H1 (cell line): ENCODE measurements at regions not wholly inside any gene's neighbourhood (a gene's known extent, or its start where the extent isn't known, plus 50 kb on each side); places are given as distances from the start of the nearest gene placed in this dataset.

Experiments
- CEBPB ChIP-seq: IDR thresholded peaks from 2 replicates; pipeline ENCODE4 v1.6.1; 2012; ENCODE audit warnings: low read depth, low read length
- POLR2A ChIP-seq, 2 experiments: IDR thresholded peaks; 1 replicate in 1 of 2; 2 replicates in 1 of 2; pipeline ENCODE4 v1.6.1; 2011; ENCODE audit warnings: low read depth in 2 of 2, low read length in 2 of 2, mild to moderate bottlenecking in 2 of 2; ENCODE audit errors: control extremely low read depth in 1 of 2
- RAD21 ChIP-seq, 2 experiments: IDR thresholded peaks in 1 of 2; conservative IDR thresholded peaks in 1 of 2; 2 replicates each; pipeline ENCODE4 v1.6.1; 2011; ENCODE audit warnings: low read depth in 2 of 2, low read length in 2 of 2, improper control_type of control experiment in 1 of 2, inconsistent platforms in 1 of 2, mild to moderate bottlenecking in 1 of 2, moderate library complexity in 1 of 2
- TAF7 ChIP-seq: optimal IDR thresholded peaks from 2 replicates; pipeline ENCODE3; 2011; ENCODE audit warnings: low read depth, mild to moderate bottlenecking, inconsistent platforms, low read length, moderate library complexity, borderline replicate concordance
- TF ChIP-seq, protein P1 (sequence below), 3 experiments: IDR thresholded peaks; 1 replicate in 2 of 3; 2 replicates in 1 of 3; pipeline versions ENCODE4 v1.5.1 to v1.6.1; 2011; ENCODE audit warnings: low read length in 3 of 3, mild to moderate bottlenecking in 3 of 3, inconsistent platforms in 2 of 3, low read depth in 1 of 3, moderate library complexity in 1 of 3; ENCODE audit not compliant: insufficient read depth in 1 of 3; ENCODE audit errors: control extremely low read depth in 1 of 3
- TF ChIP-seq, protein P2 (sequence below): IDR thresholded peaks from 2 replicates; pipeline ENCODE4 v1.6.1; 2011; ENCODE audit warnings: low read length, improper control_type of control experiment

DNA sequence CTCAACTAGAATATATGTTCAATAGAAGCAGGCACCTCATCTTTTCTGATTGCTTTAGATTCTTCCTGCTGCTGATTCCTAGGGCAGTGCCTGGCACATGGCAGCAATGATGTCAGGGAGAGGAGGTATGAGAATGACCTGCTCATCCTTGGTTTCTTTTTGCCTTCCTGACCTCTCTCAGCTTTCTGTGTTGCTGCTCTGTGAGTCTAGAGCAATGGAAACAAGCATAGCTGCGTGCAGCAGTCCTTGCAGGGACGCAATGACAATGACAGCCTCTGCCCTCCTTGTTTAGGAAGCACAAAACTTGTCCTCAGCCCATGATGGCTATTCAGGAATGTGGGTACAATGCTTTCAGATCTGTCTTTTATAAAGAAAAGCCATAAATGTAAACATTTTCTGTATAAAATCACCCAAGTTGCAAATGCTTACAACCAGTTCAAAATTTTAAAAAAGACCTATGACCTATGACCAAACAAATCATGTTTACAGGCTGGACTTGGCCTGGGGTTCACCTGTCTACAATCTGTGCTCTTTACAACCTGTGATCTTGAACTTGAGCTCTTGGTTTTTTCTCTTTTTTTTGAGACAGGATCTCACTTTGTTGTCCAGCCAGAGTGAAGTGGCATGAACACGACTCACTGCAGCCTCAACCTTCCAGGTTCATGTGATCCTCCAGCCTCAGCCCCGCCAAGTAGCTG, 549.4 kb upstream of the ATP2B1 start (continued):
- TF ChIP-seq CEBPB (no peak), TAF7 (no peak), RAD21 (IDR thresholded peaks at IDR 0.05 in 1 of 2, conservative IDR thresholded peaks at IDR 0.05 in 1 of 2; ENCODE audit: low read depth in 2 of 2, low read length in 2 of 2) (no peak), POLR2A (IDR thresholded peaks at IDR 0.05; ENCODE audit: control extremely low read depth in 1 of 2, low read depth in 2 of 2, low read length in 2 of 2) (no peak)
- TF ChIP-seq, protein P1, sequence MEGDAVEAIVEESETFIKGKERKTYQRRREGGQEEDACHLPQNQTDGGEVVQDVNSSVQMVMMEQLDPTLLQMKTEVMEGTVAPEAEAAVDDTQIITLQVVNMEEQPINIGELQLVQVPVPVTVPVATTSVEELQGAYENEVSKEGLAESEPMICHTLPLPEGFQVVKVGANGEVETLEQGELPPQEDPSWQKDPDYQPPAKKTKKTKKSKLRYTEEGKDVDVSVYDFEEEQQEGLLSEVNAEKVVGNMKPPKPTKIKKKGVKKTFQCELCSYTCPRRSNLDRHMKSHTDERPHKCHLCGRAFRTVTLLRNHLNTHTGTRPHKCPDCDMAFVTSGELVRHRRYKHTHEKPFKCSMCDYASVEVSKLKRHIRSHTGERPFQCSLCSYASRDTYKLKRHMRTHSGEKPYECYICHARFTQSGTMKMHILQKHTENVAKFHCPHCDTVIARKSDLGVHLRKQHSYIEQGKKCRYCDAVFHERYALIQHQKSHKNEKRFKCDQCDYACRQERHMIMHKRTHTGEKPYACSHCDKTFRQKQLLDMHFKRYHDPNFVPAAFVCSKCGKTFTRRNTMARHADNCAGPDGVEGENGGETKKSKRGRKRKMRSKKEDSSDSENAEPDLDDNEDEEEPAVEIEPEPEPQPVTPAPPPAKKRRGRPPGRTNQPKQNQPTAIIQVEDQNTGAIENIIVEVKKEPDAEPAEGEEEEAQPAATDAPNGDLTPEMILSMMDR (IDR thresholded peaks at IDR 0.05; ENCODE audit: control extremely low read depth in 1 of 3, insufficient read depth in 1 of 3, low read depth in 1 of 3, low read length in 3 of 3): no peak
- TF ChIP-seq, protein P2, sequence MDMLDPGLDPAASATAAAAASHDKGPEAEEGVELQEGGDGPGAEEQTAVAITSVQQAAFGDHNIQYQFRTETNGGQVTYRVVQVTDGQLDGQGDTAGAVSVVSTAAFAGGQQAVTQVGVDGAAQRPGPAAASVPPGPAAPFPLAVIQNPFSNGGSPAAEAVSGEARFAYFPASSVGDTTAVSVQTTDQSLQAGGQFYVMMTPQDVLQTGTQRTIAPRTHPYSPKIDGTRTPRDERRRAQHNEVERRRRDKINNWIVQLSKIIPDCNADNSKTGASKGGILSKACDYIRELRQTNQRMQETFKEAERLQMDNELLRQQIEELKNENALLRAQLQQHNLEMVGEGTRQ: no peak
